Omental fat pad (tissue), 3 donors: ENCODE measurements at regions not wholly inside any gene's neighbourhood (a gene's known extent, or its start where the extent isn't known, plus 50 kb on each side); places are given as distances from the start of the nearest gene placed in this dataset.

ENCODE experiments used
- ATAC-seq: fragments of 150-250 bp; one replicate; pipeline ENCODE4 v1.9.1; 2016; ENCODE audit warnings: mild to moderate bottlenecking, moderate library complexity; ENCODE audit not compliant: low FRiP score
- DNase-seq: peaks from one replicate; pipeline ENCODE4 v3.0.0-alpha.2; 2019; ENCODE audit warnings: low spot score
- TF ChIP-seq, protein P1 (sequence below), 3 donors: fragments of 450-650 bp; IDR thresholded peaks; one replicate each; pipeline ENCODE4 v1.5.1; 2016 to 2017; ENCODE audit warnings: antibody characterized with exemption in 3 of 3, mild to moderate bottlenecking in 3 of 3, moderate library complexity in 2 of 3

DNA sequence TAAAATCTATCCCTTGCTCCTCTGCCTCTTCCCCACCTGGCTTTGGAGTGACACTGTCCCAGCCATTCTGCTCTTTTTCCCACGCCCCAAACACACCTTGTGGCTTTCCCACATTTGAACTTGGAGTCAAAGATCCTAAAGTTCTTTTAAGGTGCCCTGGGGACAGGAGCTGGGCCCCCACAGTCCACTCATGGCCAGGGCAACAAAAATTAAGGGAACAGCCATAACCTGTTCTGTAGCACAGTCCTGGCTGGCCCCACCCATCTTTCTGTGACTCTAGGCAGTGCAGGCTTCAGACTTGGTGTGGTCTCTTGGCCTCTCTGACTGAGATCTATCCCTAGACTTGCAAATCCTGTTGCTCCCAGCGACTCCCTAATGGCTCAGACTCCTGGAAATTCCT is 143.0 kb upstream of the MAGI3 start:
- ATAC-seq (no peak), DNase-seq (no peak)
- TF ChIP-seq, protein P1, sequence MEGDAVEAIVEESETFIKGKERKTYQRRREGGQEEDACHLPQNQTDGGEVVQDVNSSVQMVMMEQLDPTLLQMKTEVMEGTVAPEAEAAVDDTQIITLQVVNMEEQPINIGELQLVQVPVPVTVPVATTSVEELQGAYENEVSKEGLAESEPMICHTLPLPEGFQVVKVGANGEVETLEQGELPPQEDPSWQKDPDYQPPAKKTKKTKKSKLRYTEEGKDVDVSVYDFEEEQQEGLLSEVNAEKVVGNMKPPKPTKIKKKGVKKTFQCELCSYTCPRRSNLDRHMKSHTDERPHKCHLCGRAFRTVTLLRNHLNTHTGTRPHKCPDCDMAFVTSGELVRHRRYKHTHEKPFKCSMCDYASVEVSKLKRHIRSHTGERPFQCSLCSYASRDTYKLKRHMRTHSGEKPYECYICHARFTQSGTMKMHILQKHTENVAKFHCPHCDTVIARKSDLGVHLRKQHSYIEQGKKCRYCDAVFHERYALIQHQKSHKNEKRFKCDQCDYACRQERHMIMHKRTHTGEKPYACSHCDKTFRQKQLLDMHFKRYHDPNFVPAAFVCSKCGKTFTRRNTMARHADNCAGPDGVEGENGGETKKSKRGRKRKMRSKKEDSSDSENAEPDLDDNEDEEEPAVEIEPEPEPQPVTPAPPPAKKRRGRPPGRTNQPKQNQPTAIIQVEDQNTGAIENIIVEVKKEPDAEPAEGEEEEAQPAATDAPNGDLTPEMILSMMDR (IDR thresholded peaks at IDR 0.05) = no peak

- no peak for ATAC-seq
- DNase-seq = no peak
- TF ChIP-seq, protein P1 (IDR thresholded peaks at IDR 0.05) = no peak
Observed at GRCh38 chr1:113247782-113248181, 142.5 kb upstream of the MAGI3 start.

GRCh38 chr1:113248494-113248893 is 141.8 kb upstream of the MAGI3 start:
- TF ChIP-seq, protein P1 (IDR thresholded peaks at IDR 0.05) = no peak
- DNase-seq = no peak
- ATAC-seq = no peak

DNA sequence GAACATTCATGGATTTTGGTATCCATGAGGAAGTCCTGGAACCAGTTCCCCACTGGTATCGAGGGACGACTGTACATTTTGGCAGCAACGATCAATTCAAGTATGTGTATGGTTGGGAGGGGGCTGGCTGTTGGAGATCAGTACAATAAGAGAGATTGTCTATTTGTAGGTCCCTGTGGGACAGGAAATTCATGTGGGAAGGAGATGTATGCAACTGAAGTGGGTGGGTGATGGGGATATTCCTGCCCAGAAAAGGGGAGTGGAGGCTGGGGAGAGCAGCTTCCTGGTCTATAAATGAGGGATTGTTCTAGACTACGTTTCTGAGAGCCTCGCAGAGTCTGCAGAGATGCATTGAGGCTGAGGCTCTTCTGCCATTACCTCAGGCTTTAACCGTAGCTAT is 140.2 kb upstream of the MAGI3 start:
- TF ChIP-seq, protein P1 (IDR thresholded peaks at IDR 0.05) = no peak
- DNase-seq (no peak), ATAC-seq (no peak)

GRCh38 chr1:113252166-113252565 is 138.1 kb upstream of the MAGI3 start:
- ATAC-seq = no peak
- no peak for DNase-seq
- TF ChIP-seq, protein P1 (IDR thresholded peaks at IDR 0.05) = no peak

GRCh38 chr1:113253187-113253586 is 137.1 kb upstream of the MAGI3 start:
- TF ChIP-seq, protein P1 (IDR thresholded peaks at IDR 0.05) = no peak
- DNase-seq (no peak), ATAC-seq (no peak)

DNA sequence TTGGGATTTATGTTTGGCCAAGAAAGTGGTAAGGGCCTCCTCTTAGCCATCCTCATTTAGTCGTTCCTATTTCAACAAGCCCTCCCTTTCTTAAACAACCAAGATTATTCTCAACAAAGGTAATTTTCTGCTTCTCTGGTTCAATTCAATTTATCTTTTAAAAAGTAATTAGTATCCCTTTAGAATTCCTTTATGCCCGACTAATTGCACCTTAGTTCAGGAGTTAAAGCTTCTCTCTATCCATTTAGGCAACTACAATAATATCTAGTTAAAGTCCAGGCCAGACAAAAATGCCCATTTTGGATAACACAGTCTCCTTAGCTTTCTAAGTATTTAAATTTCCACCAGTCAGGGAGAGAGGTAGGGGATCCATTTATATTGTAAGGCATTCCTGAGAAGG is 136.7 kb upstream of the MAGI3 start:
- TF ChIP-seq, protein P1 (IDR thresholded peaks at IDR 0.05) = no peak
- no peak for ATAC-seq

More for the DNA sequence above, 136.7 kb upstream of the MAGI3 start:
- DNase-seq = no peak
